ENCODE measurements at regions not wholly inside any gene's neighbourhood (a gene's known extent, or its start where the extent isn't known, plus 50 kb on each side); places are given as distances from the start of the nearest gene placed in this dataset.

DNA sequence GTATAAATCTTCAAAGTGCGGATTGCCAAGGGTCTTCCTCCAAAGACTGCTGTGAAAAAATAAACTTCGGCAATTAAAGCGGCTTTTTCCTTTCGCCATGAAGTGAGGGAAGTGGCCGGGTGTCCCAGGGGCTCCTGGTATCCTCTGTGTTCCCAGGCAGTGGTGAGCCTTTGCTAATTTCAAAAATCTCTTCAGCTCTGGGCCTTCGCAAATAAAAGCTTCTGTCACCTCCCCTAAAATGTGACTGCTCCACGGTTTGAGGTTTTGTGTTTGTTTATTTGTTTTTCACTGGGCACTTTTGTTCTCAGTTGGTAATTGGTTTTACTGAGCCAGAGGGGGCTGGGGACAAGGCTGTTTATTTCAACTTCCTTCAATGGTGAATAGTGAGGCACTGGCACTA lies 270.1 kb upstream of the POU3F3 start:
- no peaks in the 10 kb centered on the region for H3K9me3 Mint-ChIP-seq
- H3K27me3 Mint-ChIP-seq (ENCODE audit: low read depth in 2 of 2): peaks cover 0 to 3% of the 10 kb centered on the region in 2 donors
- no peak for ATAC-seq
- Histone ChIP-seq H3K27ac (ENCODE audit: low read length) (no peak overlapping the region), H3K9me3 (ENCODE audit: control insufficient read depth, insufficient read depth, low read length) (no peaks in the 10 kb centered on the region), H3K36me3 (ENCODE audit: control insufficient read depth, insufficient read depth, low read length) (no peaks in the 10 kb centered on the region), H3K4me1 (ENCODE audit: control insufficient read depth, insufficient read depth, low read length) (no peaks in the 10 kb centered on the region), H3K27me3 (ENCODE audit: control insufficient read depth, insufficient read depth, low read length) (no peaks in the 10 kb centered on the region), H3K4me3 (ENCODE audit: low read length) (no peak overlapping the region)
- WGBS (ENCODE audit: insufficient coverage): 86% methylated on average over 7 of the region's 7 CpGs
- no peak overlapping the region for H3K27ac Mint-ChIP-seq
- intact Hi-C loops (cut with micrococcal nuclease): no loop called here
- no peaks in the 10 kb centered on the region for H3K4me1 Mint-ChIP-seq
- TF ChIP-seq, protein P1, sequence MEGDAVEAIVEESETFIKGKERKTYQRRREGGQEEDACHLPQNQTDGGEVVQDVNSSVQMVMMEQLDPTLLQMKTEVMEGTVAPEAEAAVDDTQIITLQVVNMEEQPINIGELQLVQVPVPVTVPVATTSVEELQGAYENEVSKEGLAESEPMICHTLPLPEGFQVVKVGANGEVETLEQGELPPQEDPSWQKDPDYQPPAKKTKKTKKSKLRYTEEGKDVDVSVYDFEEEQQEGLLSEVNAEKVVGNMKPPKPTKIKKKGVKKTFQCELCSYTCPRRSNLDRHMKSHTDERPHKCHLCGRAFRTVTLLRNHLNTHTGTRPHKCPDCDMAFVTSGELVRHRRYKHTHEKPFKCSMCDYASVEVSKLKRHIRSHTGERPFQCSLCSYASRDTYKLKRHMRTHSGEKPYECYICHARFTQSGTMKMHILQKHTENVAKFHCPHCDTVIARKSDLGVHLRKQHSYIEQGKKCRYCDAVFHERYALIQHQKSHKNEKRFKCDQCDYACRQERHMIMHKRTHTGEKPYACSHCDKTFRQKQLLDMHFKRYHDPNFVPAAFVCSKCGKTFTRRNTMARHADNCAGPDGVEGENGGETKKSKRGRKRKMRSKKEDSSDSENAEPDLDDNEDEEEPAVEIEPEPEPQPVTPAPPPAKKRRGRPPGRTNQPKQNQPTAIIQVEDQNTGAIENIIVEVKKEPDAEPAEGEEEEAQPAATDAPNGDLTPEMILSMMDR (IDR thresholded peaks at IDR 0.05): no peak
- DNase-seq: no peak
- H3K4me3 Mint-ChIP-seq: no peak overlapping the region
- H3K36me3 Mint-ChIP-seq: no peaks in the 10 kb centered on the region

DNA sequence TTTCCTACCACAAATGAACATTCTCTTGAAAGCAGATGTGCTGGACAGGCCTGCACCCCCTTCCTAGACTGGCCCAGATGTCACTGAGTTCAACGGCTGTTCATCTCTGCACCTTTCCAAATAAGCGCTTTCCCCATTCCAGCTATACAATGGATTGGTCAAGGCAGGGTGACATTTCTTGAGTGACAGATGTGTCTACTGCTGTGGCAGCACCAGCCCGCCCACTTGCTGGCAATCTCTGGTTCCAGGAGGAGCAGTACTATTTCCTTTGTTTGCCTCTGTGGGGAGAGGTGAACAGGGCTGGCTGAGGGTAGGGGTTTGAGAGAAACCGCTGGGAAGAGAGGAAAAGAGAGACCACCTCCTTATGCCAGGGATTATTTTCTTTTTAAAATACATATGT lies 269.5 kb upstream of the POU3F3 start:
- TF ChIP-seq, protein P1 (IDR thresholded peaks at IDR 0.05): no peak
- no peak overlapping the region for H3K4me3 ChIP-seq (ENCODE audit: low read length)
- H3K27me3 ChIP-seq (ENCODE audit: control insufficient read depth, insufficient read depth, low read length): no peaks in the 10 kb centered on the region
- H3K27ac Mint-ChIP-seq: no peak overlapping the region
- no peak for DNase-seq
- H3K36me3 ChIP-seq (ENCODE audit: control insufficient read depth, insufficient read depth, low read length): no peaks in the 10 kb centered on the region
- H3K4me1 Mint-ChIP-seq: no peaks in the 10 kb centered on the region
- no peaks in the 10 kb centered on the region for H3K9me3 ChIP-seq (ENCODE audit: control insufficient read depth, insufficient read depth, low read length)
- no peaks in the 10 kb centered on the region for H3K9me3 Mint-ChIP-seq
- H3K4me3 Mint-ChIP-seq: no peak overlapping the region
- H3K27me3 Mint-ChIP-seq (ENCODE audit: low read depth in 2 of 2): peaks cover 0 to 3% of the 10 kb centered on the region in 2 donors
- intact Hi-C loops (cut with micrococcal nuclease): no loop called here
- 77% methylated on average over 4 of the region's 4 CpGs for WGBS (ENCODE audit: insufficient coverage)
- H3K36me3 Mint-ChIP-seq: no peaks in the 10 kb centered on the region
- no peak overlapping the region for H3K27ac ChIP-seq (ENCODE audit: low read length)
- ATAC-seq: no peak
- H3K4me1 ChIP-seq (ENCODE audit: control insufficient read depth, insufficient read depth, low read length): no peaks in the 10 kb centered on the region

DNA sequence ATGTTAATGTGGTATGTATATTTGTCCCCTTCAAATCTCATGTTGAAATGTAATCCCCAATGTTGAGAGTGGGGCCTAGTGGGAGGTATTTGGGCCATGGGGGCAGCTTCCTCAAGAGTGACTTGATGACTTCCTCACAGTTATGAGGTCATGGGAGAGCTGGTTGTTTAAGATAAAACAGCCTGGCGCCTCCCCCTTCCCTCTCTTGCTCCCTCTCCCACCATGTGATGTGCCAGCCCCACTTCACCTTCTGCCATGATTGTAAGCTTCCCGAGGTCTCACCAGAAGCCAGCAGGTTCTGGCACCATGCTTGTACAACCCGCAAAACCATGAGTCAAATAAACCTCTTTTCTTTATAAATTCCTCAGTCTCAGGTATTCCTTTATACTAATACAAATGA lies 258.3 kb upstream of the POU3F3 start:
- no peaks in the 10 kb centered on the region for H3K4me1 Mint-ChIP-seq
- H3K27ac ChIP-seq (ENCODE audit: low read length): no peak overlapping the region
- ATAC-seq: no peak
- H3K4me1 ChIP-seq (ENCODE audit: control insufficient read depth, insufficient read depth, low read length): no peaks in the 10 kb centered on the region
- no peaks in the 10 kb centered on the region for H3K36me3 Mint-ChIP-seq
- intact Hi-C loops (cut with micrococcal nuclease): no loop called here
- peaks cover 0 to 3% of the 10 kb centered on the region in 2 donors for H3K27me3 Mint-ChIP-seq (ENCODE audit: low read depth in 2 of 2)
- H3K27ac Mint-ChIP-seq: no peak overlapping the region
- H3K27me3 ChIP-seq (ENCODE audit: control insufficient read depth, insufficient read depth, low read length): no peaks in the 10 kb centered on the region
- no peak overlapping the region for H3K4me3 Mint-ChIP-seq
- no peak overlapping the region for H3K4me3 ChIP-seq (ENCODE audit: low read length)
- WGBS (ENCODE audit: insufficient coverage): 91% methylated on average over 3 of the region's 3 CpGs
- no peak for DNase-seq
- peaks cover 6% of the 10 kb centered on the region for H3K9me3 ChIP-seq (ENCODE audit: control insufficient read depth, insufficient read depth, low read length)
- no peaks in the 10 kb centered on the region for H3K36me3 ChIP-seq (ENCODE audit: control insufficient read depth, insufficient read depth, low read length)
- TF ChIP-seq, protein P1 (IDR thresholded peaks at IDR 0.05): no peak
- peaks cover 2 to 3% of the 10 kb centered on the region in 2 donors for H3K9me3 Mint-ChIP-seq

DNA sequence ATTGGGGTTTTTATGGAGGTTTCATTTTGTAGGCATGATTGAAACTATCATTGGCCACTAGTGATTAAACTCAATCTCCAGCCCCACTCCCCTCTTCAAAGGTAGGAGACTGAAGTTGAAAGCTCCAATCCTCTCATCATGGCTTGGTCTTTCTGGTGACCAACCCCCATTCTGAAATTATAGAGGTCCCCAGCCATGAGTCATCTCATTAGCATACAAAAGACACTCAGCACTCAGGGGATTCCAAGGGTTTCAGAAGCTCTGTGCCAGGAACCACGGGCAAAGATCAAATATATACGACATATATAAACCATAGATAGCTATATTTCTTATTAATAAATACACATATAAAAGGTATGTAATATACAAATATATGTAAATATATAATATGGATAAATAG lies 256.0 kb upstream of the POU3F3 start:
- intact Hi-C loops (cut with micrococcal nuclease): no loop called here
- Mint-ChIP-seq H3K4me3 (no peak overlapping the region), H3K9me3 (peaks cover 2 to 6% of the 10 kb centered on the region in 2 donors), H3K27me3 (ENCODE audit: low read depth in 2 of 2) (peaks cover 0 to 3% of the 10 kb centered on the region in 2 donors), H3K4me1 (no peaks in the 10 kb centered on the region), H3K36me3 (no peaks in the 10 kb centered on the region), H3K27ac (no peak overlapping the region)
- Histone ChIP-seq H3K36me3 (ENCODE audit: control insufficient read depth, insufficient read depth, low read length) (no peaks in the 10 kb centered on the region), H3K4me1 (ENCODE audit: control insufficient read depth, insufficient read depth, low read length) (no peaks in the 10 kb centered on the region), H3K27me3 (ENCODE audit: control insufficient read depth, insufficient read depth, low read length) (no peaks in the 10 kb centered on the region), H3K4me3 (ENCODE audit: low read length) (no peak overlapping the region), H3K9me3 (ENCODE audit: control insufficient read depth, insufficient read depth, low read length) (no peaks in the 10 kb centered on the region), H3K27ac (ENCODE audit: low read length) (no peak overlapping the region)
- TF ChIP-seq, protein P1 (IDR thresholded peaks at IDR 0.05): no peak
- no CpG with 5 or more reads among the region's 2 CpGs for WGBS (ENCODE audit: insufficient coverage)
- no peak for DNase-seq
- no peak for ATAC-seq

All from natural killer cell (primary cell).